CD8-positive, alpha-beta memory T cell (primary cell): ENCODE measurements at regions not wholly inside any gene's neighbourhood (a gene's known extent, or its start where the extent isn't known, plus 50 kb on each side); places are given as distances from the start of the nearest gene placed in this dataset.
"Not testable (repeated sequence)": the region's sequence is repeated elsewhere in the genome, so short reads cannot be mapped to it uniquely, and the experiment has no call there.

ENCODE experiments used
- CTCF ChIA-PET: fragments of 350-600 bp; sonication (Branson Sonifier 250); formaldehyde crosslinking; loops from one replicate; lab custom pipeline; 2021; ENCODE audit warnings: antibody characterized with exemption; lab: Charles Lee
- POLR2A ChIA-PET: fragments of 350-600 bp; sonication (Branson Sonifier 250); formaldehyde crosslinking; loops from one replicate; lab custom pipeline; 2021; ENCODE audit warnings: antibody characterized with exemption; lab: Charles Lee
- DNase-seq, 5 donors: peaks; one replicate each; pipeline versions ENCODE4 v3.0.0 to v3.0.0-alpha.2; 2020 to 2022; ENCODE audit warnings: mixed read lengths in 1 of 5
- H3K27ac ChIP-seq: one replicate; pipeline ENCODE4 v1.7.0; 2013; ENCODE audit warnings: low read depth, mild to moderate bottlenecking, low read length, moderate library complexity
- H3K27me3 ChIP-seq: 2 replicates; pipeline ENCODE4 v1.7.0; 2013; ENCODE audit warnings: low read length, mild to moderate bottlenecking; ENCODE audit not compliant: insufficient read depth, poor library complexity, severe bottlenecking
- H3K36me3 ChIP-seq: 2 replicates; pipeline ENCODE4 v1.7.0; 2013; ENCODE audit warnings: mild to moderate bottlenecking, low read length, moderate library complexity; ENCODE audit not compliant: insufficient read depth
- H3K4me1 ChIP-seq: 2 replicates; pipeline ENCODE4 v1.7.0; 2013; ENCODE audit warnings: mild to moderate bottlenecking, low read length, moderate library complexity; ENCODE audit not compliant: insufficient read depth
- H3K4me3 ChIP-seq: 2 replicates; pipeline ENCODE4 v1.7.0; 2013; ENCODE audit warnings: mild to moderate bottlenecking, low read length
- H3K9me3 ChIP-seq: 2 replicates; pipeline ENCODE4 v1.7.0; 2013; ENCODE audit warnings: mild to moderate bottlenecking, low read length
- H3K27ac Mint-ChIP-seq, 8 donors: one replicate each; pipeline ENCODE4 v1.8.0; 2020 to 2021; ENCODE audit warnings: mixed read lengths in 8 of 8, mild to moderate bottlenecking in 6 of 8, inconsistent platforms in 3 of 8, moderate library complexity in 3 of 8
- H3K27me3 Mint-ChIP-seq, 2 donors: one replicate each; pipeline ENCODE4 v1.8.0; 2020 to 2021; ENCODE audit warnings: mixed read lengths in 2 of 2, mild to moderate bottlenecking in 1 of 2, moderate library complexity in 1 of 2
- H3K36me3 Mint-ChIP-seq, 3 donors: one replicate each; pipeline ENCODE4 v1.8.0; 2020 to 2021; ENCODE audit warnings: mixed read lengths in 3 of 3, inconsistent platforms in 1 of 3, mild to moderate bottlenecking in 1 of 3
- H3K4me1 Mint-ChIP-seq, 3 donors: one replicate each; pipeline ENCODE4 v1.8.0; 2020 to 2021; ENCODE audit warnings: mixed read lengths in 3 of 3, inconsistent platforms in 1 of 3, mild to moderate bottlenecking in 1 of 3
- H3K4me3 Mint-ChIP-seq, 7 donors: one replicate each; pipeline ENCODE4 v1.8.0; 2020 to 2021; ENCODE audit warnings: mixed read lengths in 7 of 7, mild to moderate bottlenecking in 6 of 7, moderate library complexity in 4 of 7, inconsistent platforms in 2 of 7
- H3K9me3 Mint-ChIP-seq, 5 donors: one replicate each; pipeline ENCODE4 v1.8.0; 2020 to 2022; ENCODE audit warnings: mixed read lengths in 5 of 5, mild to moderate bottlenecking in 3 of 5, moderate library complexity in 2 of 5, inconsistent platforms in 1 of 5

DNA sequence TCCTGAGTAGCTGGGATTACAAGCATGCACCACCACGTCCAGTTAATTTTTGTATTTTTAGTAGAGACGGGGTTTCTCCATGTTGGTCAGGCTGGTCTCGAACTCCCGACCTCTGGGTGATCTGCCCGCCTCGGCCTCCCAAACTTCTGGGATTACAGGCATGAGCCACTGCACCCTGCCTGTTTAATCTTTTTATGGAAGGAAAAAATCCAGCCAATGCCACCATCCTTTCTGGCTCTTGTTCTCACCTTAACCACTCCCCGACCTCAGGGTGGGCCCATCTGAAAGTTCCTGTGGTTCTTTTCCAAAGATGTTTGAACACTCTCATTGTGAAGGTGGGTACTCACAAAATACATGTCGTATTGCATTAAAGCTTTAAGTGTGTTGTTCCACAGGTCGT, 336.2 kb downstream of the TCERG1L start:
- H3K4me3 ChIP-seq, H3K4me1 ChIP-seq, CTCF ChIA-PET, H3K9me3 ChIP-seq, POLR2A ChIA-PET, H3K4me3 Mint-ChIP-seq, H3K27me3 Mint-ChIP-seq, H3K27ac Mint-ChIP-seq, H3K4me1 Mint-ChIP-seq, H3K36me3 ChIP-seq, H3K27ac ChIP-seq, H3K36me3 Mint-ChIP-seq, H3K27me3 ChIP-seq: not testable (repeated sequence)
- DNase-seq: peak in 1 of 5 donors; percentile 17
- peaks cover 0 to 13% (median 3%) of the 10 kb centered on the region in 5 donors for H3K9me3 Mint-ChIP-seq

DNA sequence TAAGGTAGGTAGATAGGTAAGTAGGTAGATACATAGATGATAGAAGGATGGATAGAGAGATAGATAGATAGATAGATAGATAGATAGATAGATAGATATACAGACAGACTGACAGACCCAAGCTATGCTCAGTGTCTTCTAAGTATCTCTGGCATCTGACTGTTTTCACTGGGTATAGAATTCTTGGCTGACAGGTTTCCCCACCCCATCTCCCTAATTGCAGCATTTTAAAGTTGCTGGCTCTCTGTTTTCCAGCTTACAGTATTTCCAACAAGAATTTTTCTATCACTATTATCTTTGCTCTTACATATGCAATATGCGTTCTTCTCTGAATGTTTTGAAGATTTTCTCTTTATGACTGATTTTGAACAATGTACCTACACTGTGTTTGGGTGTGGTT, 328.7 kb downstream of the TCERG1L start:
- H3K9me3 Mint-ChIP-seq: peaks cover 0 to 19% (median 2%) of the 10 kb centered on the region in 5 donors
- Histone ChIP-seq H3K27ac (no peak overlapping the region), H3K27me3 (no peaks in the 10 kb centered on the region), H3K36me3 (no peaks in the 10 kb centered on the region), H3K4me1 (no peaks in the 10 kb centered on the region), H3K9me3 (no peaks in the 10 kb centered on the region), H3K4me3 (no peak overlapping the region)
- CTCF ChIA-PET: no interaction called here
- no peak for DNase-seq
- POLR2A ChIA-PET: no interaction called here
- H3K4me3 Mint-ChIP-seq: no peak overlapping the region
- H3K36me3 Mint-ChIP-seq: no peaks in the 10 kb centered on the region
- H3K27me3 Mint-ChIP-seq: no peaks in the 10 kb centered on the region
- no peak overlapping the region for H3K27ac Mint-ChIP-seq
- no peaks in the 10 kb centered on the region for H3K4me1 Mint-ChIP-seq

DNA sequence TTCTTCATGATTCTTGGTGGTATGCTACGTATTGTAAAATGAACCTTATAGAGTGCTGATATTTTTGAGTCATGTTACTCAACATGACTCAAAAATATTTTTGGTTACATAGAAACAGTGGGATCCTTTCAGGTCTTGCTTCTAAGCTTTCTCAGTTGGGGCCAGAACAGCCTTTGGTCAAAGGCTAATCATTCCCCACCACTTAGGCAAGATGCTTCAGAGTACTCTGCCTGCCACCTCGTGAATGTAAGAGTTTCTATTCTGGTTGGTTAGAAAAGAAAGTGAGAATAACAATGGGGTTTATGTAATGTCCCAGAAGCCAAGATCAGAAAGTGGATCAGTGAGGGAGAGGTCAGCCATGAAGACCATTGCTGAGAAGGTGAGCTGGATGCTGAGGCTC, 327.8 kb downstream of the TCERG1L start:
- Mint-ChIP-seq H3K27ac (no peak overlapping the region), H3K4me3 (no peak overlapping the region), H3K9me3 (peaks cover 0 to 19% (median 2%) of the 10 kb centered on the region in 5 donors), H3K36me3 (no peaks in the 10 kb centered on the region), H3K4me1 (no peaks in the 10 kb centered on the region), H3K27me3 (no peaks in the 10 kb centered on the region)
- ChIA-PET CTCF (no interaction called here), POLR2A (no interaction called here)
- Histone ChIP-seq H3K9me3 (no peaks in the 10 kb centered on the region), H3K27me3 (no peaks in the 10 kb centered on the region), H3K4me1 (no peaks in the 10 kb centered on the region), H3K4me3 (no peak overlapping the region), H3K36me3 (no peaks in the 10 kb centered on the region), H3K27ac (no peak overlapping the region)
- no peak for DNase-seq

DNA sequence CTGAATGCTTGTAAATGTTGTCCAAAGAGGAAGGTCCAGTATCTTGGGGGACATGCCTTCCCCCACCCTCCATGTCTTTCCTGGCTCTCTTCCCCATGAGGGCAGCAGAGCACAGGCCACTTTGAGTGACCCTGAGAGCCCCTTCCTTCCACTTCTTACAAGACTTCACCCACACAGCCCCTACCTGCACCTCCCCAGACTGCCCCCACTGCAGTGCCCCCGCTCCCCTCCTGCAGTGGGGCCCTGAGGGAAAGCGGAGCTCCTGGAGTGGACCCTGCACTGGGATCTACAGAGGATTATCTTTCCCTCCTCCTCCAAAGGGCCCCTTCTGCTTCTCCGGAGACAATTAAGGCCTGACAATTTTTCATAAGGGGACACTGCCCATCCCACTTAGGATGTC, 326.8 kb downstream of the TCERG1L start:
- H3K4me3 Mint-ChIP-seq: no peak overlapping the region
- Histone ChIP-seq H3K27ac (no peak overlapping the region), H3K4me3 (no peak overlapping the region), H3K9me3 (no peaks in the 10 kb centered on the region), H3K27me3 (no peaks in the 10 kb centered on the region), H3K4me1 (no peaks in the 10 kb centered on the region), H3K36me3 (no peaks in the 10 kb centered on the region)
- H3K36me3 Mint-ChIP-seq: no peaks in the 10 kb centered on the region
- no peak overlapping the region for H3K27ac Mint-ChIP-seq
- ChIA-PET CTCF (no interaction called here), POLR2A (no interaction called here)
- H3K9me3 Mint-ChIP-seq: peaks cover 0 to 17% (median 5%) of the 10 kb centered on the region in 5 donors
- no peaks in the 10 kb centered on the region for H3K4me1 Mint-ChIP-seq
- no peak for DNase-seq
- no peaks in the 10 kb centered on the region for H3K27me3 Mint-ChIP-seq

- H3K4me1 Mint-ChIP-seq: no peaks in the 10 kb centered on the region
These were observed 326.3 kb downstream of the TCERG1L start for GRCh38 chr10:130985158-130985753.

GRCh38 chr10:130986846-130987245, 324.7 kb downstream of the TCERG1L start:
- peak in 1 of 5 donors; percentile 23 for DNase-seq
- CTCF ChIA-PET: no interaction called here
- H3K36me3 Mint-ChIP-seq: no peaks in the 10 kb centered on the region

More at GRCh38 chr10:130985158-130985753, 326.3 kb downstream of the TCERG1L start:
- H3K27me3 ChIP-seq: no peaks in the 10 kb centered on the region
- no peaks in the 10 kb centered on the region for H3K27me3 Mint-ChIP-seq
- H3K9me3 ChIP-seq: no peaks in the 10 kb centered on the region
- H3K27ac Mint-ChIP-seq: no peak overlapping the region
- no peaks in the 10 kb centered on the region for H3K36me3 Mint-ChIP-seq
- no peak overlapping the region for H3K27ac ChIP-seq
- peaks cover 0 to 16% (median 5%) of the 10 kb centered on the region in 5 donors for H3K9me3 Mint-ChIP-seq
- ChIA-PET CTCF (no interaction called here), POLR2A (no interaction called here)
- no peak for DNase-seq
- H3K4me3 Mint-ChIP-seq: no peak overlapping the region
- no peaks in the 10 kb centered on the region for H3K36me3 ChIP-seq
- H3K4me1 ChIP-seq: no peaks in the 10 kb centered on the region
- no peak overlapping the region for H3K4me3 ChIP-seq

DNA sequence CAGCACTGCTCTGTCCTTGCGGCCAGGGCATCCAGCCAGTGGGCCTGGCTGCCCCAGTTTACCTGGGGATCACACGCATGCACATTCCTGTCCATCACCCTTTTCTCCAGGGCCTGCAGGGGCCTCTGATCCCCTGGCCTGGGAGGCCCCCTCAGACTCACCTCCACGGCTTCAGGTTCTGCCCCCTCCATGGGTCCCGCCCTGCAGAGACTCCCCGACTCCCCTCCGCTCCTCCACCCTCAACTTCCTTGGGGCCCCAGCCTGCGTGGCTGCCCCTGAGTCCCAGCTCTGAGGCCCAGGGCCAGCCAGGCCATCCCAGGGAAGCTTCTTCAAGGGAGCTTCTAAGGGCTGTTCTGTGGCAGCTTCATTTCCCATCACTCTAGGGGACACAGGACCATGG, 324.1 kb downstream of the TCERG1L start:
- H3K4me3 ChIP-seq: no peak overlapping the region
- CTCF ChIA-PET: no interaction called here
- no peaks in the 10 kb centered on the region for H3K36me3 Mint-ChIP-seq
- no peaks in the 10 kb centered on the region for H3K9me3 ChIP-seq
- no peaks in the 10 kb centered on the region for H3K27me3 Mint-ChIP-seq
- H3K4me1 Mint-ChIP-seq: no peaks in the 10 kb centered on the region
- DNase-seq: no peak
- H3K27ac ChIP-seq: no peak overlapping the region
- H3K4me1 ChIP-seq: no peaks in the 10 kb centered on the region
- H3K4me3 Mint-ChIP-seq: no peak overlapping the region
- H3K27me3 ChIP-seq: no peaks in the 10 kb centered on the region
- H3K9me3 Mint-ChIP-seq: peaks cover 0 to 16% (median 6%) of the 10 kb centered on the region in 5 donors
- H3K36me3 ChIP-seq: no peaks in the 10 kb centered on the region
- no peak overlapping the region for H3K27ac Mint-ChIP-seq
- POLR2A ChIA-PET: no interaction called here

More at GRCh38 chr10:130986846-130987245, 324.7 kb downstream of the TCERG1L start:
- H3K27ac Mint-ChIP-seq: no peak overlapping the region
- no peak overlapping the region for H3K4me3 Mint-ChIP-seq
- POLR2A ChIA-PET: no interaction called here
- H3K9me3 Mint-ChIP-seq: peaks cover 0 to 16% (median 5%) of the 10 kb centered on the region in 5 donors
- no peak overlapping the region for H3K4me3 ChIP-seq
- H3K27ac ChIP-seq: no peak overlapping the region
- H3K27me3 Mint-ChIP-seq: no peaks in the 10 kb centered on the region
- H3K4me1 Mint-ChIP-seq: no peaks in the 10 kb centered on the region
- no peaks in the 10 kb centered on the region for H3K9me3 ChIP-seq
- H3K4me1 ChIP-seq: no peaks in the 10 kb centered on the region
- H3K27me3 ChIP-seq: no peaks in the 10 kb centered on the region
- H3K36me3 ChIP-seq: no peaks in the 10 kb centered on the region

GRCh38 chr10:130989670-130990232, 321.8 kb downstream of the TCERG1L start:
- DNase-seq: no peak
- POLR2A ChIA-PET: no interaction called here
- H3K4me1 Mint-ChIP-seq: no peaks in the 10 kb centered on the region
- no peaks in the 10 kb centered on the region for H3K27me3 ChIP-seq
- no peaks in the 10 kb centered on the region for H3K36me3 Mint-ChIP-seq
- H3K9me3 ChIP-seq: no peaks in the 10 kb centered on the region
- H3K9me3 Mint-ChIP-seq: peaks cover 0 to 5% (median 3%) of the 10 kb centered on the region in 5 donors
- no peak overlapping the region for H3K27ac ChIP-seq
- CTCF ChIA-PET: no interaction called here
- no peaks in the 10 kb centered on the region for H3K4me1 ChIP-seq
- no peak overlapping the region for H3K4me3 ChIP-seq
- H3K27me3 Mint-ChIP-seq: no peaks in the 10 kb centered on the region
- H3K36me3 ChIP-seq: no peaks in the 10 kb centered on the region
- H3K4me3 Mint-ChIP-seq: no peak overlapping the region
- no peak overlapping the region for H3K27ac Mint-ChIP-seq
